Esophagus squamous epithelium (tissue), 5 donors: ENCODE measurements at regions not wholly inside any gene's neighbourhood (a gene's known extent, or its start where the extent isn't known, plus 50 kb on each side); places are given as distances from the start of the nearest gene placed in this dataset.

Experiments used
- DNase-seq: peaks from one replicate; lab custom pipeline; 2025; lab: John Stamatoyannopoulos, UW
- H3K27ac ChIP-seq, 4 donors: fragments of 200-600 bp; sonication (generic); one replicate each; pipeline ENCODE4 v1.5.1; 2016 to 2019; ENCODE audit warnings: mild to moderate bottlenecking in 1 of 4
- H3K27me3 ChIP-seq, 4 donors: fragments of 200-600 bp; sonication (generic); 1 replicate in 3 of 4; 2 replicates in 1 of 4; pipeline versions ENCODE4 v1.5.1 to v1.6.0; 2017 to 2021; ENCODE audit warnings: antibody characterized with exemption in 1 of 4
- H3K36me3 ChIP-seq, 3 donors: fragments of 200-600 bp; sonication (generic); one replicate each; pipeline ENCODE4 v1.5.1; 2016 to 2019
- H3K4me1 ChIP-seq, 3 donors: fragments of 200-600 bp; sonication (generic); one replicate each; pipeline ENCODE4 v1.5.1; 2017 to 2019
- H3K4me3 ChIP-seq, 4 donors: fragments of 200-600 bp; sonication (generic); 1 replicate in 3 of 4; 2 replicates in 1 of 4; pipeline ENCODE4 v1.5.1; 2016 to 2019; ENCODE audit warnings: mild to moderate bottlenecking in 2 of 4, moderate library complexity in 1 of 4
- H3K9me3 ChIP-seq, 3 donors: fragments of 200-600 bp; sonication (generic); one replicate each; pipeline ENCODE4 v1.5.1; 2016 to 2019
- POLR2A ChIP-seq, 4 donors: fragments of 450-650 bp; IDR thresholded peaks; one replicate each; pipeline ENCODE4 v1.6.1; 2017; ENCODE audit warnings: antibody characterized with exemption in 4 of 4, mild to moderate bottlenecking in 4 of 4, moderate library complexity in 3 of 4
- WGBS, 2 donors: methylation state at CpG; one replicate each; pipeline ENCODE4 v1.1.5; 2018; 5-methylcytosine and 5-hydroxymethylcytosine counted together
- intact Hi-C: fragments of 100-400 bp; cut with DNase I; formaldehyde crosslinking; loops from one replicate; pipeline ENCODE4 v1.15.0; 2022
- TF ChIP-seq, protein P1 (sequence below), 6 experiments: fragments of 450-650 bp in 4 of 6; fragments of 200-600 bp in 2 of 6; sonication (generic) in 2 of 6; IDR thresholded peaks; one replicate each; pipeline ENCODE4 v1.5.1; 2016 to 2019; ENCODE audit warnings: antibody characterized with exemption in 6 of 6, mild to moderate bottlenecking in 4 of 6, moderate library complexity in 4 of 6
- donor health status: DM: yes; HTN: yes; CAD: no.

DNA sequence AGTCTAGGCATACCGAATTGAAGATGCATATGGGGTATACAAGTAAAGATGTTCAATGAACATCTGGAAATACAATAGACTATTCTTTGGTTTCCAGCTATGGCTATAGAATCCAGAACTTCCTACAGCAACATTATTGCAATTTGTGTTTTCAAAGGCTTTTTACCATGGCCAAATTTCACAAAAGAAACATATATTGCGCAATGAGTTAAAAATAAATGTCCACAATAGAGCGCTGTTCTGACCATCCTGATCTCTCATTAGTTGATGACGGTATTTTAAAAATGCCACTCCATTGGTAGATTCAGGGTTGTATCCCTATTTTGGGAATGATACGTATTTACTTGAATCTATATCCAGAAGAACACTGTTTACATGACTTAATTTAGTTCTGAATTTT is 139.2 kb downstream of the LINC00632 start:
- Histone ChIP-seq H3K27ac (no peak overlapping the region), H3K9me3 (no peaks in the 10 kb centered on the region), H3K27me3 (no peaks in the 10 kb centered on the region), H3K4me1 (no peaks in the 10 kb centered on the region), H3K4me3 (no peak overlapping the region), H3K36me3 (no peaks in the 10 kb centered on the region)
- no peak for TF ChIP-seq POLR2A (IDR thresholded peaks at IDR 0.05)
- TF ChIP-seq, protein P1, sequence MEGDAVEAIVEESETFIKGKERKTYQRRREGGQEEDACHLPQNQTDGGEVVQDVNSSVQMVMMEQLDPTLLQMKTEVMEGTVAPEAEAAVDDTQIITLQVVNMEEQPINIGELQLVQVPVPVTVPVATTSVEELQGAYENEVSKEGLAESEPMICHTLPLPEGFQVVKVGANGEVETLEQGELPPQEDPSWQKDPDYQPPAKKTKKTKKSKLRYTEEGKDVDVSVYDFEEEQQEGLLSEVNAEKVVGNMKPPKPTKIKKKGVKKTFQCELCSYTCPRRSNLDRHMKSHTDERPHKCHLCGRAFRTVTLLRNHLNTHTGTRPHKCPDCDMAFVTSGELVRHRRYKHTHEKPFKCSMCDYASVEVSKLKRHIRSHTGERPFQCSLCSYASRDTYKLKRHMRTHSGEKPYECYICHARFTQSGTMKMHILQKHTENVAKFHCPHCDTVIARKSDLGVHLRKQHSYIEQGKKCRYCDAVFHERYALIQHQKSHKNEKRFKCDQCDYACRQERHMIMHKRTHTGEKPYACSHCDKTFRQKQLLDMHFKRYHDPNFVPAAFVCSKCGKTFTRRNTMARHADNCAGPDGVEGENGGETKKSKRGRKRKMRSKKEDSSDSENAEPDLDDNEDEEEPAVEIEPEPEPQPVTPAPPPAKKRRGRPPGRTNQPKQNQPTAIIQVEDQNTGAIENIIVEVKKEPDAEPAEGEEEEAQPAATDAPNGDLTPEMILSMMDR (IDR thresholded peaks at IDR 0.05) = no peak
- DNase-seq = no peak
- 84 to 89% methylated on average over 5 of the region's 5 CpGs for WGBS, 2 donors
- intact Hi-C loops = no loop called here

DNA sequence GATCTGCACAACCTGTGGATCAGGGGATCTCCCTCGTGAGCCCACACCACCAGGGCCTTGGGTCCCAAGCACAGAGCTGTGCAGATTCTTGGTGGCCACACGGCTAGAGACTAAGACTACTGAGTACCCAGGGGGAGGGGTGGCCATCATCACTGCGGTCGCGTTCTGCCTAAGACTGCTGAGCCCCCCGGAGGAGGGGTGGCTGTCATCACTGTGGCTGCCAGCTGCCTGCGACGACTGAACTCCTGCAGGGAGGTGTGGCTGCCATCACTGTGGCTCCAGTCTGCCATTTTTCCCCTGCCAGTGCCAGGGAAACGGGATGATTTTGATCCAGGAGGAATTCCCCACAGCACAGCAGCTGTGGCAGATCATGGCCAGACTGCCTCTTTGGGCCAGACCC is 141.7 kb upstream of the SPANXB1 start:
- H3K4me3 ChIP-seq = no peak overlapping the region
- no peak for TF ChIP-seq POLR2A (IDR thresholded peaks at IDR 0.05)
- TF ChIP-seq, protein P1 (IDR thresholded peaks at IDR 0.05) = no peak
- H3K27ac ChIP-seq = no peak overlapping the region
- no peaks in the 10 kb centered on the region for H3K36me3 ChIP-seq
- no peak for DNase-seq
- WGBS, 2 donors = 42 to 93% methylated on average over 3 of the region's 9 CpGs
- H3K27me3 ChIP-seq = no peaks in the 10 kb centered on the region
- intact Hi-C loops = no loop called here
- H3K9me3 ChIP-seq = no peaks in the 10 kb centered on the region
- no peaks in the 10 kb centered on the region for H3K4me1 ChIP-seq

DNA sequence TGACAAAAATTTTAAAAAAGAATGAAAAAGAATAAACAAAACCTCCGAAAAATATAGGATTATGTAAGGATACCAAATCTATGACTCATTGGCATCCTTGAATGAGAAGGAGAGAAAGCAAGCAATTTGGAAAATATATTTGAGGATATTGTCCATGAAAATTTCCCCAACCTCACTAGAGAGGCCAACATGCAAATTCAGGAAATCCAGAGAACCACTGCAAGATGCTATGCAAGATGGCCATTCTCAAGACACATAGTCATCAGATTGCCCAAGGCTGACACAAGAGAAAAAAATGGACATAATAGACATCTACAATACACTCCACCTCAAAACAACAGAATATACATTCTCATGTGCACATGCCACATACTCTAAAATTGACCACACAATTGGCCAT is 135.9 kb upstream of the SPANXB1 start:
- no peaks in the 10 kb centered on the region for H3K27me3 ChIP-seq
- H3K4me1 ChIP-seq = no peaks in the 10 kb centered on the region
- H3K4me3 ChIP-seq = no peak overlapping the region
- DNase-seq = no peak
- 26 to 27% methylated on average over 1 of the region's 1 CpG for WGBS, 2 donors
- TF ChIP-seq, protein P1 (IDR thresholded peaks at IDR 0.05) = no peak
- TF ChIP-seq POLR2A (IDR thresholded peaks at IDR 0.05) = no peak
- no peak overlapping the region for H3K27ac ChIP-seq
- no peaks in the 10 kb centered on the region for H3K9me3 ChIP-seq
- intact Hi-C loops = no loop called here
- no peaks in the 10 kb centered on the region for H3K36me3 ChIP-seq

DNA sequence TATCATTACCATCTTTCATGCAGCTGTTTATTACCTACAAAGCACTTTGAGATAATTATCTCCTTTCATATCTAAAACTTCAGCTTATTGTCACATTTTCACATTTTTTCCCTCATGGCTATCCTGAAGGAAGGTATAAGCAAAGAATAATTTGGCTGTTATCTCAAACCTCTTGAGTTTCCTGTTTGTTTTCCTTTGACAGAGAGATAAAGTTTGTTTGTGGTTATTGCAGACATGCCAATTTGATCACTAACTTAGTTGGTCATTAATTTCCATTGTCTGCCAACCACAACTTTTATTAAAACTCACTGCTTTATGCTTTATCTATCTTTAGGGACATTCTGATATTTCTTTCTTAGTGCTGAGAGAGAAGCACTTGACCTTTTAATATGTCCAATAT is 89.8 kb upstream of the SPANXB1 start:
- intact Hi-C loops = no loop called here
- TF ChIP-seq POLR2A (IDR thresholded peaks at IDR 0.05) = no peak
- TF ChIP-seq, protein P1 (IDR thresholded peaks at IDR 0.05) = no peak
- Histone ChIP-seq H3K9me3 (no peaks in the 10 kb centered on the region), H3K4me1 (no peaks in the 10 kb centered on the region), H3K27me3 (no peaks in the 10 kb centered on the region), H3K4me3 (no peak overlapping the region), H3K27ac (no peak overlapping the region), H3K36me3 (no peaks in the 10 kb centered on the region)
- DNase-seq = no peak

DNA sequence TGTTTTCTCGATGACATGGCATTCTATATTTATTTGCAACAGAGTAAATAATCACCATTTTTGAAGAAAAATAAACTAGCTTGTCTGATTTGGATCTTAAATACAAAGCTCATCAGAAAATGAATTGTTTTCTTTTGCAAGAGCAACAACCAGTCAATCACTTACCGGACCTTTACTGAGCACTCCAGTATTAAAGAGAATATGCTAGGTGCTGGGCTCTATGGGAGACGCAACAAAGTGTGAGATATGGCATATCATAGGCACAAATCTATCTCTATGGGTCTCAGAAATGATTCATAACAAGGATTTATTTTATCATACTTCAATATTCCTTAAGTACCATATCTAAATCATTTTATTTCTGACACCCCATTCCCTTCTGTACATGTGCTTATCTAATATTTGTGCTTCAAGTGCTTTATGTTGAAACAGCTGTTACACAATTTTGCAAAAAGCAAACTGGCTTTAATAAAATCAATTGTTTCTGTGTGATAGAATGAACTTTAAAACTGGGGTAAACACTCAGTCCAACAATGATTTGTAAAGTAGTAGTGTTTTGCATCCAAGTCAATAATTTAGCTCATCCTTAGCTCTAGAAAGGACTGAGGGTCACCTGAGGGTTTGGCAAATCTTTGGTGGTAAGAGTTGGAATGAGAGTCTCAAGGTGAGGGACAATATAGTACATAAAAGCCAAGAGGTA is 88.4 kb upstream of the SPANXB1 start:
- DNase-seq = no peak
- Histone ChIP-seq H3K9me3 (no peaks in the 10 kb centered on the region), H3K27me3 (no peaks in the 10 kb centered on the region), H3K4me1 (no peaks in the 10 kb centered on the region), H3K36me3 (no peaks in the 10 kb centered on the region), H3K4me3 (no peak overlapping the region), H3K27ac (no peak overlapping the region)
- 73 to 74% methylated on average over 3 of the region's 3 CpGs for WGBS, 2 donors
- no peak for TF ChIP-seq POLR2A (IDR thresholded peaks at IDR 0.05)
- TF ChIP-seq, protein P1 (IDR thresholded peaks at IDR 0.05) = no peak
- intact Hi-C loops = no loop called here
